ENCODE measurements at regions not wholly inside any gene's neighbourhood (a gene's known extent, or its start where the extent isn't known, plus 50 kb on each side); places are given as distances from the start of the nearest gene placed in this dataset.

GRCh38 chr4:123559955-123560871 lies 163.6 kb downstream of the SPRY1 start:
- TF ChIP-seq CTCF (IDR thresholded peaks at IDR 0.05; ENCODE audit: low read depth, low read length) = no peak
- H3K36me3 ChIP-seq = no peaks in the 10 kb centered on the region
- no peaks in the 10 kb centered on the region for H3K27me3 ChIP-seq (ENCODE audit: insufficient read depth, low read depth, severe bottlenecking)
- H3K9me3 ChIP-seq (ENCODE audit: severe bottlenecking) = no peaks in the 10 kb centered on the region
- H3K4me3 ChIP-seq (ENCODE audit: low read depth, low read length) = no peak overlapping the region
- H3K27ac ChIP-seq = no peak overlapping the region
- no peak for DNase-seq

- H3K36me3 ChIP-seq = no peaks in the 10 kb centered on the region
- DNase-seq = no peak
- no peak for TF ChIP-seq CTCF (IDR thresholded peaks at IDR 0.05; ENCODE audit: low read depth, low read length)
These were observed 164.9 kb downstream of the SPRY1 start for GRCh38 chr4:123561525-123561924.

GRCh38 chr4:123562994-123563750 lies 166.6 kb downstream of the SPRY1 start:
- TF ChIP-seq CTCF (IDR thresholded peaks at IDR 0.05; ENCODE audit: low read depth, low read length) = no peak
- no peak for DNase-seq

More at GRCh38 chr4:123561525-123561924, 164.9 kb downstream of the SPRY1 start:
- no peak overlapping the region for H3K27ac ChIP-seq
- H3K4me3 ChIP-seq (ENCODE audit: low read depth, low read length) = no peak overlapping the region
- no peaks in the 10 kb centered on the region for H3K9me3 ChIP-seq (ENCODE audit: severe bottlenecking)
- no peaks in the 10 kb centered on the region for H3K27me3 ChIP-seq (ENCODE audit: insufficient read depth, low read depth, severe bottlenecking)

DNA sequence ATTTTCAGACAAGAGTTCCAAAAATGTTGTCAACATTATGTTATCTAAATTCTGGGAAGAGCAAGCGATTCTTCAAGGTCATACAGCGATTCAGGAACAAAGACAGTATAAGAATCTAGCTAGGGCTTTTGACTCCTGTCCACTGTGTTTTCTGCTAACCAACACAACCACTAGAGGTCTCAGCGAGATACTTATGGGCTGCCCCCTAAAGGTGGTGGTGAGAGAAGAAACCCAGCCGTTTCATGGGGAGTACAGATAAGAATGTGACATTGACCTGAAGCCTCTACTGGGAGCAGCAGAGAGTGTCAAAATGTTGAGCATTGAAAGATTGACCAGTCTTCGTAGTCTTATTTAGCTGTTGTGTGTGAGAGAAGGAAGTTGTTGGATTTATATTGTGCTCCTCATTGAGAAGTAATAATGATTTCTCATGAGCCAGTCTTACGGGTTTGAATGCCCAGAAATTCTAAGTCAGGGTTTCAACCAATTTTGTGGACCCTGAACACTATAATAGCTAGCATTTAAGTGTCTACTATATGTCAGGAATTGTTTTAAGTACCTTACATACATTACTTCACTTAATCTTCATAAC lies 168.3 kb downstream of the SPRY1 start:
- TF ChIP-seq CTCF (IDR thresholded peaks at IDR 0.05; ENCODE audit: low read depth, low read length) = peak; percentile 95
- H3K36me3 ChIP-seq = no peaks in the 10 kb centered on the region
- peak; percentile 79 for DNase-seq

More at GRCh38 chr4:123562994-123563750, 166.6 kb downstream of the SPRY1 start:
- no peak overlapping the region for H3K4me3 ChIP-seq (ENCODE audit: low read depth, low read length)
- no peaks in the 10 kb centered on the region for H3K36me3 ChIP-seq
- no peaks in the 10 kb centered on the region for H3K27me3 ChIP-seq (ENCODE audit: insufficient read depth, low read depth, severe bottlenecking)
- H3K9me3 ChIP-seq (ENCODE audit: severe bottlenecking) = peaks cover 3% of the 10 kb centered on the region
- no peak overlapping the region for H3K27ac ChIP-seq

GRCh38 chr4:123568936-123569335 lies 172.3 kb downstream of the SPRY1 start:
- H3K4me3 ChIP-seq (ENCODE audit: low read depth, low read length) = no peak overlapping the region
- no peaks in the 10 kb centered on the region for H3K36me3 ChIP-seq
- TF ChIP-seq CTCF (IDR thresholded peaks at IDR 0.05; ENCODE audit: low read depth, low read length) = no peak
- H3K9me3 ChIP-seq (ENCODE audit: severe bottlenecking) = peaks cover 3% of the 10 kb centered on the region
- H3K27ac ChIP-seq = no peak overlapping the region
- no peak for DNase-seq
- H3K27me3 ChIP-seq (ENCODE audit: insufficient read depth, low read depth, severe bottlenecking) = no peaks in the 10 kb centered on the region

More for the DNA sequence above, 168.3 kb downstream of the SPRY1 start:
- H3K9me3 ChIP-seq (ENCODE audit: severe bottlenecking) = peaks cover 3% of the 10 kb centered on the region
- no peak overlapping the region for H3K27ac ChIP-seq
- no peak overlapping the region for H3K4me3 ChIP-seq (ENCODE audit: low read depth, low read length)
- no peaks in the 10 kb centered on the region for H3K27me3 ChIP-seq (ENCODE audit: insufficient read depth, low read depth, severe bottlenecking)
